GM12878 (cell line): ENCODE measurements at regions not wholly inside any gene's neighbourhood (a gene's known extent, or its start where the extent isn't known, plus 50 kb on each side); places are given as distances from the start of the nearest gene placed in this dataset.

Experiments
- ATAC-seq: fragments of 200-7000 bp; cut with Tn5 transposase; 3 replicates; pipeline ENCODE4 v1.9.1; 2020; ENCODE audit warnings: mild to moderate bottlenecking, moderate library complexity
- BruUV-seq: library from RNA; stranded (reverse); fragments of 400-500 nt; replicated peaks from 2 replicates; lab custom pipeline; 2021; lab: Mats Ljungman, UMichigan
- CTCF ChIA-PET: fragments of 300-600 bp; sonication (Branson Sonifier 250); formaldehyde crosslinking; extraction: SDS; loops from one replicate; lab custom pipeline; 2021; ENCODE audit warnings: inconsistent platforms; lab: Yijun Ruan, JAX
- POLR2A ChIA-PET: fragments of 350-600 bp; formaldehyde crosslinking; extraction: SDS; loops from one replicate; lab custom pipeline; 2021; ENCODE audit warnings: inconsistent platforms; lab: Charles Lee
- RAD21 ChIA-PET: fragments of 300-600 bp; sonication (Branson Sonifier 250); formaldehyde crosslinking; loops from one replicate; lab custom pipeline; 2023; ENCODE audit warnings: antibody characterized with exemption; ENCODE audit not compliant: unreplicated experiment; lab: Charles Lee
- SMC1A ChIA-PET: fragments of 300-600 bp; sonication (Branson Sonifier 250); formaldehyde crosslinking; loops from one replicate; lab custom pipeline; 2023; ENCODE audit not compliant: unreplicated experiment, uncharacterized antibody; lab: Charles Lee
- DNase-seq: peaks from one replicate; pipeline ENCODE4 v3.0.0-alpha.2; 2011; ENCODE audit warnings: low read depth, low spot score
- FAIRE-seq: peaks from 3 replicates; lab custom pipeline; 2011; peaks lifted over from hg19 to GRCh38; lab: Jason Lieb, UNC
- H2AFZ ChIP-seq: 2 replicates; pipeline ENCODE4 v1.6.0; 2011; ENCODE audit warnings: low read depth, low read length, control low read depth; ENCODE audit not compliant: control insufficient read depth
- H3K27ac ChIP-seq: 2 replicates; pipeline ENCODE4 v1.5.1; 2011; ENCODE audit warnings: control low read depth; ENCODE audit not compliant: control insufficient read depth, insufficient read depth
- H3K27me3 ChIP-seq, 2 experiments: replicated peaks in 1 of 2; 2 replicates each; pipeline versions ENCODE4 v1.6.0 to v1.6.1; 2011; ENCODE audit warnings: low read length in 1 of 2; ENCODE audit not compliant: control insufficient read depth in 2 of 2, insufficient read depth in 2 of 2
- H3K36me3 ChIP-seq, 2 experiments: 2 replicates each; pipeline ENCODE4 v1.5.1; 2011; ENCODE audit warnings: low read length in 1 of 2; ENCODE audit not compliant: control insufficient read depth in 2 of 2, insufficient read depth in 2 of 2
- H3K4me1 ChIP-seq: 2 replicates; pipeline ENCODE4 v1.6.1; 2011; ENCODE audit warnings: mild to moderate bottlenecking, low read length, moderate library complexity, mixed read lengths; ENCODE audit not compliant: control insufficient read depth, insufficient read depth
- H3K4me2 ChIP-seq: 2 replicates; pipeline ENCODE4 v1.6.0; 2011; ENCODE audit warnings: control low read depth; ENCODE audit not compliant: control insufficient read depth, insufficient read depth
- H3K4me3 ChIP-seq: fragments of 200-600 bp; sonication (generic); 2 replicates; pipeline ENCODE4 v1.5.1; 2016
- H3K79me2 ChIP-seq: 2 replicates; pipeline ENCODE4 v1.6.0; 2011; ENCODE audit warnings: low read length; ENCODE audit not compliant: control insufficient read depth, insufficient read depth
- H3K9ac ChIP-seq: 2 replicates; pipeline ENCODE4 v1.8.0; 2011; ENCODE audit warnings: low read length, control low read depth, mixed read lengths; ENCODE audit not compliant: control insufficient read depth, insufficient read depth
- H3K9me3 ChIP-seq: replicated peaks from 3 replicates; pipeline ENCODE4 v1.5.1; 2011; ENCODE audit warnings: mild to moderate bottlenecking, low read length; ENCODE audit not compliant: control insufficient read depth, insufficient read depth
- H4K20me1 ChIP-seq: 2 replicates; pipeline ENCODE4 v1.6.0; 2011; ENCODE audit not compliant: control insufficient read depth, insufficient read depth
- CBFB ChIP-seq: IDR thresholded peaks from 2 replicates; pipeline ENCODE4 v1.6.1; 2016; ENCODE audit warnings: antibody characterized with exemption, low read depth
- CHD4 ChIP-seq: fragments of 200-600 bp; sonication (generic); IDR thresholded peaks from 2 replicates; pipeline ENCODE4 v1.6.1; 2016; ENCODE audit warnings: mild to moderate bottlenecking
- HCFC1 ChIP-seq: fragments of 150-350 bp; IDR thresholded peaks from 2 replicates; pipeline ENCODE4 v1.6.1; 2014; ENCODE audit warnings: low read length
- SRF ChIP-seq, 2 experiments: IDR thresholded peaks; 2 replicates each; pipeline ENCODE4 v1.6.1; 2011; ENCODE audit warnings: low read depth in 2 of 2, low read length in 2 of 2, mild to moderate bottlenecking in 1 of 2, moderate library complexity in 1 of 2
- WGBS: methylation state at CpG from one replicate; pipeline ENCODE4 v1.1.6; 2016; ENCODE audit warnings: low lambda C conversion rate; ENCODE audit not compliant: insufficient replicate concordance, insufficient coverage; ENCODE audit errors: missing lambda C conversion rate; 5-methylcytosine and 5-hydroxymethylcytosine counted together
- in situ Hi-C: fragments of 300-500 bp; cut with MboI; formaldehyde crosslinking; loops from 9 replicates; pipeline ENCODE4 v1.14.3; 2018; ENCODE audit warnings: mixed read lengths
- intact Hi-C: fragments of 100-400 bp; cut with micrococcal nuclease; formaldehyde crosslinking; loops from one replicate; pipeline ENCODE4 v1.14.2; 2022; ENCODE audit not compliant: unreplicated experiment
- TF ChIP-seq, protein P1 (sequence below): fragments of 450-650 bp; IDR thresholded peaks from 2 replicates; pipeline ENCODE4 v1.6.1; 2016; ENCODE audit warnings: mild to moderate bottlenecking
- TF ChIP-seq, protein P2 (sequence below): fragments of 450-650 bp; formaldehyde crosslinking; IDR thresholded peaks from 2 replicates; pipeline ENCODE4 v1.5.0; 2022; ENCODE audit warnings: mild to moderate bottlenecking, missing genetic modification characterization

DNA sequence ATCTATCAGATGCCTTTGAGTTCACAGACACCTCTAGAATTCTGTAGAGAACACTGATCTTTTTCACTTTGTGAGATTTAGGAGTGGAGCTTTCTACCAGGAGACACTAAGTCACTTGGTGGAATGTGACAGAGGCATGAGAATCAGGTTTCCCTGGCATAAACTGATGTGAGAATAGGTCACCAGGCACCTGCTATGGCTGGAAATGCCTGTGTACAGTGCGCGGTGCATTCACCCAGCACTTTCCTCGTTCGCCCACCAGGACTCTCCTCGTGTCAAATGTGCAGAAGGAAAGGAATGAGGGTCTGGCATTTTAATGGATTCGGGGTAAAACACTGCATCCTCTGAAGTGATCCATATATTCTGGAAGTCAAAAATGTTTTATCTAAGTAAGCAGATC lies 281.8 kb upstream of the TUT7 start:
- Histone ChIP-seq H3K4me2 (no peak overlapping the region), H3K27ac (no peak overlapping the region), H3K9me3 (no peaks in the 10 kb centered on the region), H3K79me2 (no peaks in the 10 kb centered on the region), H3K36me3 (no peaks in the 10 kb centered on the region), H2AFZ (no peak overlapping the region), H4K20me1 (no peaks in the 10 kb centered on the region), H3K27me3 (no peaks in the 10 kb centered on the region), H3K9ac (no peak overlapping the region), H3K4me3 (no peak overlapping the region), H3K4me1 (no peaks in the 10 kb centered on the region)
- 50% methylated on average over 6 of the region's 6 CpGs for WGBS
- no peak for DNase-seq
- ChIA-PET POLR2A (no interaction called here), SMC1A (no interaction called here), CTCF (no interaction called here), RAD21 (no interaction called here)
- ATAC-seq, result no peak
- in situ Hi-C loops (loop anchor here (5.0 kb wide), 1 partner anchor 41 kb away; no protein-coding TSS in a partner anchor), intact Hi-C loops (no loop called here)
- no peak for TF ChIP-seq CBFB
- no peak for TF ChIP-seq SRF (IDR thresholded peaks at IDR 0.05; ENCODE audit: low read depth in 2 of 2, low read length in 2 of 2)
- TF ChIP-seq, protein P1, sequence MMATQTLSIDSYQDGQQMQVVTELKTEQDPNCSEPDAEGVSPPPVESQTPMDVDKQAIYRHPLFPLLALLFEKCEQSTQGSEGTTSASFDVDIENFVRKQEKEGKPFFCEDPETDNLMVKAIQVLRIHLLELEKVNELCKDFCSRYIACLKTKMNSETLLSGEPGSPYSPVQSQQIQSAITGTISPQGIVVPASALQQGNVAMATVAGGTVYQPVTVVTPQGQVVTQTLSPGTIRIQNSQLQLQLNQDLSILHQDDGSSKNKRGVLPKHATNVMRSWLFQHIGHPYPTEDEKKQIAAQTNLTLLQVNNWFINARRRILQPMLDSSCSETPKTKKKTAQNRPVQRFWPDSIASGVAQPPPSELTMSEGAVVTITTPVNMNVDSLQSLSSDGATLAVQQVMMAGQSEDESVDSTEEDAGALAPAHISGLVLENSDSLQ, result no peak
- TF ChIP-seq, protein P2, sequence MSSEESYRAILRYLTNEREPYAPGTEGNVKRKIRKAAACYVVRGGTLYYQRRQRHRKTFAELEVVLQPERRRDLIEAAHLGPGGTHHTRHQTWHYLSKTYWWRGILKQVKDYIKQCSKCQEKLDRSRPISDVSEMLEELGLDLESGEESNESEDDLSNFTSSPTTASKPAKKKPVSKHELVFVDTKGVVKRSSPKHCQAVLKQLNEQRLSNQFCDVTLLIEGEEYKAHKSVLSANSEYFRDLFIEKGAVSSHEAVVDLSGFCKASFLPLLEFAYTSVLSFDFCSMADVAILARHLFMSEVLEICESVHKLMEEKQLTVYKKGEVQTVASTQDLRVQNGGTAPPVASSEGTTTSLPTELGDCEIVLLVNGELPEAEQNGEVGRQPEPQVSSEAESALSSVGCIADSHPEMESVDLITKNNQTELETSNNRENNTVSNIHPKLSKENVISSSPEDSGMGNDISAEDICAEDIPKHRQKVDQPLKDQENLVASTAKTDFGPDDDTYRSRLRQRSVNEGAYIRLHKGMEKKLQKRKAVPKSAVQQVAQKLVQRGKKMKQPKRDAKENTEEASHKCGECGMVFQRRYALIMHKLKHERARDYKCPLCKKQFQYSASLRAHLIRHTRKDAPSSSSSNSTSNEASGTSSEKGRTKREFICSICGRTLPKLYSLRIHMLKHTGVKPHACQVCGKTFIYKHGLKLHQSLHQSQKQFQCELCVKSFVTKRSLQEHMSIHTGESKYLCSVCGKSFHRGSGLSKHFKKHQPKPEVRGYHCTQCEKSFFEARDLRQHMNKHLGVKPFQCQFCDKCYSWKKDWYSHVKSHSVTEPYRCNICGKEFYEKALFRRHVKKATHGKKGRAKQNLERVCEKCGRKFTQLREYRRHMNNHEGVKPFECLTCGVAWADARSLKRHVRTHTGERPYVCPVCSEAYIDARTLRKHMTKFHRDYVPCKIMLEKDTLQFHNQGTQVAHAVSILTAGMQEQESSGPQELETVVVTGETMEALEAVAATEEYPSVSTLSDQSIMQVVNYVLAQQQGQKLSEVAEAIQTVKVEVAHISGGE, result no peak
- no peak for TF ChIP-seq HCFC1
- no peak for TF ChIP-seq CHD4
- BruUV-seq, result no TSS peak
- no peak for FAIRE-seq
